ENCODE measurements at regions not wholly inside any gene's neighbourhood (a gene's known extent, or its start where the extent isn't known, plus 50 kb on each side); places are given as distances from the start of the nearest gene placed in this dataset.

DNA sequence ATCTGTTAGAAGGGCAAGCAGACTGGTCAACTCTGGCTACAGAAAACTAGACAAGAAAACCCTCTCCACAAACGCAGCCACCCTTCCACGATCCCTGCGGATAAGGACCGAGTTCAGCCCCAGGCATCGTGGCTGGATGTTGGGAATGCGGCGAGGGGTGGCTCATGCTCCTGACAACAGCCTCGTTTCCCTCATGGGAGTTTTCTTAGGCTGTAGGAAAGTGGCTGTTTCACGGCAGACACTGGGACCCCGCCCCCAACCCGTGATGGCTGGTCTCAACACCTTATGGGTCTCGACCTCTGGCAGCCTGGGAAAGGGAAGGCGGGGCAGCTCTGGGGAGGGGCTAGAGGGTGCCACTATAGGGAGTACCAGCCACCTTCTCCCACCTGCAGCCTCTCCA, 123.3 kb downstream of the RFLNA start:
- TF ChIP-seq EZH2phosphoT487 (IDR thresholded peaks at IDR 0.05; ENCODE audit: insufficient read depth, low read depth) (no peak), EZH2 (IDR thresholded peaks at IDR 0.05; ENCODE audit: insufficient read depth, poor library complexity, severe bottlenecking) (no peak)

All from GM23248 (cell line).